NOMO-1 treated with DMSO at 0.1 percent for 48 hours (cell line): ENCODE measurements at regions not wholly inside any gene's neighbourhood (a gene's known extent, or its start where the extent isn't known, plus 50 kb on each side); places are given as distances from the start of the nearest gene placed in this dataset.
"Not testable (repeated sequence)": the region's sequence is repeated elsewhere in the genome, so short reads cannot be mapped to it uniquely, and the experiment has no call there.

Experiments
- DNase-seq: peaks from one replicate; lab custom pipeline; 2025; ENCODE audit not compliant: unreplicated experiment; lab: John Stamatoyannopoulos, UW

DNA sequence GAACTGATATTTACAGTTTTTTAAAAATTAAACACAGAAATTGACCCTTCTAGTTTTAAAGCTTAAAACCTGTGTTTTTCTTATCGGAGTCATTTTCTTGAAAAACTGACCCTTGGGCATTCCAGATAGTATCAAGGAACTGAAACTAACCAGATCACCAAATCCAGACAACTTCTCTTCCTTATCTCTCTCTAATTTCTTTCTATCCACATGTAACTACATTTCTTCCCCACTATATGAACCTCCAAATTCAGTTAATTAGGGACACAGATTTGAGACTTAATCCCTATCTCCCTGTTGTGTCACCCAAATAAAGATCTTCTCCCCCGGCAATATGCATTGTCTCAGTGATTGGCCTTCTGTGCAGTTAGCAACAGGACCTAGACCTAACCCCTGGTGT, 1643.0 kb upstream of the CDH6 start:
- DNase-seq, result no peak

- DNase-seq, result no peak
These were observed 1645.2 kb upstream of the CDH6 start for GRCh38 chr5:29548262-29548661.

DNA sequence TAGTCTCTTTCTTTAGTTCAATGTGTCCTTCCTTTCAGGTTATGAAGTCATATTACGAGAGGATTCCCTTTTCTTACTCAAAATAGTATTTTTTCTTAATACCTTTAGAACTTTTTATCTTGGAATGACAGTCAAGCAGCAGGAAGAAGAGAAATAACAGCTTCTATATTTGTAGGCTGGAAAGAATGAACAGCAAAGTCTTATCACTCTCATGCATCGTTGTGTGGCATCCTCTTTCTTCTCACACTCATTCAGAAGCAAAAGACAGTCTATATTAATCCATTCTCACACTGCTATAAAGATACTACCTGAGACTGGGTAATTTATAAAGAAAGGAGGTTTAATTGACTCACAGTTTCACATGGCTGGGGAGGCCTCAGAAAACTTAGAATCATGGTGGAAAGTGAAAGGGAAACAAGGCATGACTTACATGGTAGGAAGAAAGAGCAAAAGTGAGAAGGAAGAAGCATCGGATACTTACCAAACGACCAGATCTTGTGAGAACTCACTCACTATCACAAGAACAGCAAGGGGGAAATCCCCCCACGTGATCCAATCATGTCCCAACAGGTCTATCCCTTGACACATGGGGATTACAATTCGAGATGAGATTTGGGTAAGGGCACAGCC, 1646.1 kb upstream of the CDH6 start:
- no peak for DNase-seq

- DNase-seq, result no peak
These were observed 1650.0 kb upstream of the CDH6 start for GRCh38 chr5:29543501-29543900.

GRCh38 chr5:29524227-29524626, 1669.3 kb upstream of the CDH6 start:
- DNase-seq, result no peak

GRCh38 chr5:29518176-29518575, 1675.3 kb upstream of the CDH6 start:
- no peak for DNase-seq

GRCh38 chr5:29516224-29516623, 1677.3 kb upstream of the CDH6 start:
- DNase-seq, result no peak

DNA sequence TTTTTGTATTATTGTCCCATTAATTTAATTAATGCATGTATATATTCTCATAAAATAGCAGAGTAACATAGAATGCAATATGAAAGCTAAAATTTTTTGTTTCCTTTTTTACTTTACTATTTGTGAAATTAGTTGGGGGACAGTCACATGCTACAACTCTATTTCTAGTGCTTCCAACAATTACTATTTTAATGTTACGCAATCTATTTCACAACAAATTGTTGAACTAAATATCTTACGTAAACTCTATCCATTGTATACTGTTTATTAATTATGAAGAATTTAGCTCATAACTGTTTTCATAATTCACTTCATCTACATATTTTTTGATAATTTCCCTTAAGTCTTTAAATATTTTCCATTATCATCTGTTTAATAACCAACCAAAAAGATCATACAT, 1685.4 kb upstream of the CDH6 start:
- DNase-seq, result no peak

- no peak for DNase-seq
These were observed 1689.1 kb upstream of the CDH6 start for GRCh38 chr5:29504411-29504810.

DNA sequence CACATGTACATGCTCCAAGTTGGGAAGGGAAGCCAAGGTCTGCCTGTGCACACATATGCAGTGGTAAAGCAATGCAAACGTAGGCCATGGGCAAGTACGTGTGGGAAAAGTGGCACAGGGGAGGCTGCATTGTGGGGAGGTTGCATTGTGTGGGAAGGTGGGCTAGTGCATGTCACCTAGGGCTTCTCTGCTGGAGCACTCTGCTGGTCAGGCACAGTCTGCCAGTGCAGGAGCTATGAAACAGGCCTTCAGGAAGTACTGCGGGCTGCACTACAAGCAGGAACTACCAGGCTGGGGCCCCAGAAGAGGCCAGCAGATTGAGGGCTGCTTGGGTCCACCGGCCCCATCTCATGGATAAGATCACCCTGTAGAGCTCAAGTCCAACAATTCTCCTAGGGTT, 1694.6 kb upstream of the CDH6 start:
- no peak for DNase-seq

GRCh38 chr5:29498412-29498811, 1695.1 kb upstream of the CDH6 start:
- no peak for DNase-seq

GRCh38 chr5:29485333-29485732, 1708.2 kb upstream of the CDH6 start:
- no peak for DNase-seq

GRCh38 chr5:29469581-29469980, 1723.9 kb upstream of the CDH6 start:
- DNase-seq, result no peak

GRCh38 chr5:29462241-29462640, 1731.2 kb upstream of the CDH6 start:
- no peak for DNase-seq

- DNase-seq, result no peak
These were observed 1732.4 kb upstream of the CDH6 start for GRCh38 chr5:29460971-29461559.

GRCh38 chr5:29451004-29451403, 1742.5 kb upstream of the CDH6 start:
- not testable (repeated sequence) for DNase-seq

GRCh38 chr5:29414681-29415080, 1778.8 kb upstream of the CDH6 start:
- no peak for DNase-seq

- no peak for DNase-seq
These were observed 1780.5 kb upstream of the CDH6 start for GRCh38 chr5:29412979-29413378.

GRCh38 chr5:29402270-29402669, 1791.2 kb upstream of the CDH6 start:
- DNase-seq, result no peak

DNA sequence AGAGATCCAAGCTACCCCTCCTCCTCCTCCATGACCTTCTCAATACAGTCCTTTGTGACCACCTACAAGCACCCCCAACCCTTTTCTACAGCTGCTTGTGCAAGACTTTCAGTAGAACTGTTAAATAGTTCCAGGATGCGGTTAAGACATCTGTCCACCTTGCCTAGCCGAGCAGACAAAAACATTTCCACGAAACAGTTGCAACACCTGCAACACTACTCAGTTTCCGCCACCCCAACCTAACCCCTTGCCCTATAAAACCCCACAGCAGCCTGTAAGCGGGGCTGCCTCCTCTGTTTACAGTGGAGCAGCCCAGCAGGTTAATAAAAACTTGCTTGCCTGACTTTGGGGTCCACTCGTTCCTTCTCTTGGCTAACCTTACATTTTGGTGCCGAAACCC, 1803.5 kb upstream of the CDH6 start:
- DNase-seq, result no peak

DNA sequence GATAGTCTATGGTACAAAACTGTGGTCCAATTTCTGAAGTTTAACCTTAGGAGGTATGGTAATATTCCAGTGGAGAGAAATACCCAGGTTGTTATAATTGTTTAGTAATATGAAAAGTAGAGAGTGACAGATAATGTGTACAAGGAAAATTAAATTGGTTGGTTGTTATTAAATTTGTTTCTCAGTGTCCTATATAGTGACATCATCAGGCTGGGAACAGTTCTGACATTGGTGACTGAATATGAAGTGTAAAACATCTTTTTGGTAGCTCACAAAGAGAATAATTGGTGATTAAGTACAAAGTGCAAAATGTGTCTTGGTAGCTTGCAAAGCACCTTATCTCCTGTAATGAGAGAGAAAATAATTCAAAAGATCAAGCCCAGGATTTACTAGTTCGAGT, 1806.1 kb upstream of the CDH6 start:
- no peak for DNase-seq

- no peak for DNase-seq
These were observed 1810.7 kb upstream of the CDH6 start for GRCh38 chr5:29382780-29383179.

- no peak for DNase-seq
These were observed 1813.5 kb upstream of the CDH6 start for GRCh38 chr5:29380029-29380428.
